AG08396 (cell line): ENCODE measurements at regions not wholly inside any gene's neighbourhood (a gene's known extent, or its start where the extent isn't known, plus 50 kb on each side); places are given as distances from the start of the nearest gene placed in this dataset.
"Not testable (repeated sequence)": the region's sequence is repeated elsewhere in the genome, so short reads cannot be mapped to it uniquely, and the experiment has no call there.

Experiments
- DNase-seq: peaks from one replicate; pipeline ENCODE4 v3.0.0; 2012; ENCODE audit warnings: low spot score, mixed read lengths

- DNase-seq: no peak
These were observed 199.1 kb downstream of the FZD1 start for GRCh38 chr7:91463330-91463729.

GRCh38 chr7:91465595-91466061 is 201.4 kb downstream of the FZD1 start:
- no peak for DNase-seq

- no peak for DNase-seq
These were observed 204.0 kb downstream of the FZD1 start for GRCh38 chr7:91468256-91468655.

- DNase-seq: no peak
These were observed 209.4 kb downstream of the FZD1 start for GRCh38 chr7:91473619-91474018.

GRCh38 chr7:91474074-91474473 is 209.8 kb downstream of the FZD1 start:
- no peak for DNase-seq

- not testable (repeated sequence) for DNase-seq
These were observed 216.2 kb downstream of the FZD1 start for GRCh38 chr7:91480470-91480869.

GRCh38 chr7:91491868-91492267 is 227.6 kb downstream of the FZD1 start:
- DNase-seq: no peak

GRCh38 chr7:91492317-91492716 is 228.1 kb downstream of the FZD1 start:
- no peak for DNase-seq

- DNase-seq: no peak
These were observed 228.5 kb downstream of the FZD1 start for GRCh38 chr7:91492773-91493172.

- no peak for DNase-seq
These were observed 230.2 kb downstream of the FZD1 start for GRCh38 chr7:91494450-91494849.

GRCh38 chr7:91496251-91496820 is 232.1 kb downstream of the FZD1 start:
- DNase-seq: no peak

GRCh38 chr7:91497277-91497676 is 233.0 kb downstream of the FZD1 start:
- DNase-seq: not testable (repeated sequence)

- DNase-seq: no peak
These were observed 239.8 kb downstream of the FZD1 start for GRCh38 chr7:91503934-91504555.

- DNase-seq: no peak
These were observed 240.7 kb downstream of the FZD1 start for GRCh38 chr7:91504919-91505318.

GRCh38 chr7:91506966-91507365 is 242.7 kb downstream of the FZD1 start:
- not testable (repeated sequence) for DNase-seq

- not testable (repeated sequence) for DNase-seq
These were observed 247.6 kb downstream of the FZD1 start for GRCh38 chr7:91511861-91512260.

- no peak for DNase-seq
These were observed 248.7 kb downstream of the FZD1 start for GRCh38 chr7:91512958-91513357.

GRCh38 chr7:91514591-91514990 is 250.4 kb downstream of the FZD1 start:
- DNase-seq: no peak

GRCh38 chr7:91515961-91516360 is 251.7 kb downstream of the FZD1 start:
- DNase-seq: no peak

GRCh38 chr7:91517201-91517785 is 253.1 kb downstream of the FZD1 start:
- no peak for DNase-seq

GRCh38 chr7:91518058-91518457 is 253.8 kb downstream of the FZD1 start:
- no peak for DNase-seq

GRCh38 chr7:91519241-91520158 is 255.3 kb downstream of the FZD1 start:
- DNase-seq: no peak

GRCh38 chr7:91520645-91521044 is 256.4 kb downstream of the FZD1 start:
- no peak for DNase-seq
